ENCODE measurements at regions not wholly inside any gene's neighbourhood (a gene's known extent, or its start where the extent isn't known, plus 50 kb on each side); places are given as distances from the start of the nearest gene placed in this dataset.

- H3K27me3 ChIP-seq (ENCODE audit: insufficient read depth, low read length) = peaks cover 10% of the 10 kb centered on the region; the same call in 1 of the 2 replicates
Observed at GRCh38 chr11:45577752-45578151, 87.7 kb downstream of the CHST1 start.

GRCh38 chr11:45576461-45577215 is 88.8 kb downstream of the CHST1 start:
- Histone ChIP-seq H3K9me2 (ENCODE audit: low read depth, low read length) (no peaks in the 10 kb centered on the region), H3K9ac (ENCODE audit: low read length) (no peak overlapping the region), H3K9me3 (ENCODE audit: low read length) (no peaks in the 10 kb centered on the region), H3K4me1 (ENCODE audit: insufficient read depth, low read length, severe bottlenecking) (no peaks in the 10 kb centered on the region), H3K27me3 (ENCODE audit: insufficient read depth, low read length) (peaks cover 10% of the 10 kb centered on the region; the same call in 1 of the 2 replicates), H3F3A (ENCODE audit: insufficient read depth, low read length) (no peaks in the 10 kb centered on the region), H3K27ac (ENCODE audit: low read depth, low read length, poor library complexity, severe bottlenecking) (no peak overlapping the region), H2AFZ (ENCODE audit: low read length) (no peak overlapping the region), H3K79me2 (ENCODE audit: insufficient read depth, low read length) (no peaks in the 10 kb centered on the region), H3K36me3 (ENCODE audit: insufficient read depth, low read length) (no peaks in the 10 kb centered on the region), H4K20me1 (ENCODE audit: insufficient read depth, low read length) (no peaks in the 10 kb centered on the region), H3K4me2 (ENCODE audit: low read length) (no peak overlapping the region), H3K4me3 (ENCODE audit: low read depth, low read length, poor library complexity, severe bottlenecking) (no peak overlapping the region)
- TF ChIP-seq CTCF (IDR thresholded peaks at IDR 0.05; ENCODE audit: low read length) (no peak), EZH2 (IDR thresholded peaks at IDR 0.05; ENCODE audit: borderline replicate concordance, low read length) (no peak)

More at GRCh38 chr11:45577752-45578151, 87.7 kb downstream of the CHST1 start:
- H4K20me1 ChIP-seq (ENCODE audit: insufficient read depth, low read length) = no peaks in the 10 kb centered on the region
- no peaks in the 10 kb centered on the region for H3K79me2 ChIP-seq (ENCODE audit: insufficient read depth, low read length)
- H3K36me3 ChIP-seq (ENCODE audit: insufficient read depth, low read length) = no peaks in the 10 kb centered on the region
- no peaks in the 10 kb centered on the region for H3K9me2 ChIP-seq (ENCODE audit: low read depth, low read length)
- H3K9ac ChIP-seq (ENCODE audit: low read length) = no peak overlapping the region
- H3K4me2 ChIP-seq (ENCODE audit: low read length) = no peak overlapping the region
- no peaks in the 10 kb centered on the region for H3K4me1 ChIP-seq (ENCODE audit: insufficient read depth, low read length, severe bottlenecking)
- no peaks in the 10 kb centered on the region for H3K9me3 ChIP-seq (ENCODE audit: low read length)
- H2AFZ ChIP-seq (ENCODE audit: low read length) = no peak overlapping the region
- H3K27ac ChIP-seq (ENCODE audit: low read depth, low read length, poor library complexity, severe bottlenecking) = no peak overlapping the region
- H3K4me3 ChIP-seq (ENCODE audit: low read depth, low read length, poor library complexity, severe bottlenecking) = no peak overlapping the region
- TF ChIP-seq CTCF (IDR thresholded peaks at IDR 0.05; ENCODE audit: low read length) = no peak
- no peak for TF ChIP-seq EZH2 (IDR thresholded peaks at IDR 0.05; ENCODE audit: borderline replicate concordance, low read length)
- H3F3A ChIP-seq (ENCODE audit: insufficient read depth, low read length) = no peaks in the 10 kb centered on the region

GRCh38 chr11:45573728-45574127 is 91.7 kb downstream of the CHST1 start:
- Histone ChIP-seq H2AFZ (ENCODE audit: low read length) (no peak overlapping the region), H3K4me3 (ENCODE audit: low read depth, low read length, poor library complexity, severe bottlenecking) (no peak overlapping the region), H3K4me2 (ENCODE audit: low read length) (no peak overlapping the region), H4K20me1 (ENCODE audit: insufficient read depth, low read length) (no peaks in the 10 kb centered on the region), H3K27me3 (ENCODE audit: insufficient read depth, low read length) (peaks cover 10% of the 10 kb centered on the region; the same call in 1 of the 2 replicates), H3K9ac (ENCODE audit: low read length) (no peak overlapping the region), H3K27ac (ENCODE audit: low read depth, low read length, poor library complexity, severe bottlenecking) (no peak overlapping the region), H3K79me2 (ENCODE audit: insufficient read depth, low read length) (no peaks in the 10 kb centered on the region), H3F3A (ENCODE audit: insufficient read depth, low read length) (no peaks in the 10 kb centered on the region), H3K36me3 (ENCODE audit: insufficient read depth, low read length) (no peaks in the 10 kb centered on the region), H3K9me3 (ENCODE audit: low read length) (no peaks in the 10 kb centered on the region), H3K9me2 (ENCODE audit: low read depth, low read length) (no peaks in the 10 kb centered on the region), H3K4me1 (ENCODE audit: insufficient read depth, low read length, severe bottlenecking) (no peaks in the 10 kb centered on the region)
- TF ChIP-seq CTCF (IDR thresholded peaks at IDR 0.05; ENCODE audit: low read length) (no peak), EZH2 (IDR thresholded peaks at IDR 0.05; ENCODE audit: borderline replicate concordance, low read length) (no peak)
